ENCODE measurements at regions not wholly inside any gene's neighbourhood (a gene's known extent, or its start where the extent isn't known, plus 50 kb on each side); places are given as distances from the start of the nearest gene placed in this dataset.
"Not testable (repeated sequence)": the region's sequence is repeated elsewhere in the genome, so short reads cannot be mapped to it uniquely, and the experiment has no call there.

DNA sequence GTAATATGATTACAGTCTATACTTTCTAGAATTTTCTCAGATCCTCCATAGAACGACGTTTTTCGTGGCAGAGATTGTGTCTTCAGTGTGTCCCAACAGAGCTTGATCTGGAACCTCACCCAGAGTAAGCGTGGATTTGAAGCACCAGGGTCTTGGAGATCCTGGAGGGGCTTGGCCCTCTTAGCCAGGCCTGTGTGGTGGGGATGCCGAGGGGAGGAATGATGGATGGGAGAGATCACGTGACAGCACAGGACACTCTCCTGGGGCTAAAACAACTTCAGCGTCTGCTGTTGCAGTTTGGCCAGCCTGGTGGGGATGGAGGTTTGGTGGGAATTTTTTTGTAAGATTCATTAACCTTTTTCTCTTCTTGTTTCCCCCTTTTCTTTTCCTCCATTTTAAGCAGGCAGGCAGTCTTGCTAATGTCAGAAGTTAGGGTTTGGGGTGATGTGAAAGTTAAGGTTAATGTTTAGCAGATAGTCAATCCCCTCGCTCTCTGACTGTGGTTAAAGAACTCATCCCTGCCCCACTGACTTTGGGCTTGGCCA is 100.7 kb upstream of the SULF2 start:
- WGBS, 4 donors, result 74 to 78% (median 75%) methylated on average over 8 of the region's 8 CpGs
- peaks cover 0 to 11% (median 2%) of the 10 kb centered on the region in 9 donors for H3K27me3 ChIP-seq
- intact Hi-C loops (cut with DNase I), result no loop called here

DNA sequence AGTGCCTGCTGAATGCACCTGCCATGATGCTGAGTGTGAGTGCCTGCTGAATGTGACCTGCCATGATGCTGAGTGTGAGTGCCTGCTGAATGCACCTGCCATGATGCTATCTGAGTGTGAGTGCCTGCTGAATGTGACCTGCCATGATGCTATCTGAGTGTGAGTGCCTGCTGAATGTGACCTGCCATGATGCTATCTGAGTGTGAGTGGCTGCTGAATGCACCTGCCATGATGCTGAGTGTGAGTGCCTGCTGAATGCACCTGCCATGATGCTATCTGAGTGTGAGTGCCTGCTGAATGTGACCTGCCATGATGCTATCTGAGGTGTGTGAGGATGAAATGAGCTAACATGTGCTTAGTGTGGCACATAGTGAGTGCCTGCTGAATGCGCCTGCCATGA is 98.7 kb upstream of the SULF2 start:
- H3K4me1 ChIP-seq; DNase-seq; H3K4me3 ChIP-seq; H3K9me3 ChIP-seq; intact Hi-C loops (cut with DNase I); H3K27ac ChIP-seq; H3K36me3 ChIP-seq; ATAC-seq: not testable (repeated sequence)
- WGBS, 4 donors, result 43 to 98% (median 63%) methylated on average over 1 of the region's 1 CpG
- H3K27me3 ChIP-seq, result peaks cover 0 to 11% (median 0%) of the 10 kb centered on the region in 9 donors

More for the DNA sequence above, 100.7 kb upstream of the SULF2 start:
- ATAC-seq, result no peak
- no peaks in the 10 kb centered on the region for H3K4me1 ChIP-seq
- H3K4me3 ChIP-seq, result no peak overlapping the region
- no peaks in the 10 kb centered on the region for H3K9me3 ChIP-seq
- DNase-seq, result no peak
- H3K27ac ChIP-seq, result no peak overlapping the region
- no peaks in the 10 kb centered on the region for H3K36me3 ChIP-seq
- TF ChIP-seq POLR2A (IDR thresholded peaks at IDR 0.05), result no peak
- no peak for TF ChIP-seq CTCF (IDR thresholded peaks at IDR 0.05)

- Histone ChIP-seq H3K4me1 (peaks cover 0 to 4% (median 0%) of the 10 kb centered on the region in 12 donors), H3K27ac (no peak overlapping the region), H3K4me3 (no peak overlapping the region), H3K27me3 (peaks cover 0 to 9% (median 0%) of the 10 kb centered on the region in 9 donors), H3K9me3 (no peaks in the 10 kb centered on the region), H3K36me3 (no peaks in the 10 kb centered on the region)
- WGBS, 4 donors, result 65 to 80% (median 76%) methylated on average over 5 of the region's 5 CpGs
- ATAC-seq (no peak), DNase-seq (no peak)
- TF ChIP-seq POLR2A (IDR thresholded peaks at IDR 0.05) (no peak), CTCF (IDR thresholded peaks at IDR 0.05) (no peak)
- intact Hi-C loops (cut with DNase I), result no loop called here
Observed at GRCh38 chr20:47883186-47883585, 97.9 kb upstream of the SULF2 start.

DNA sequence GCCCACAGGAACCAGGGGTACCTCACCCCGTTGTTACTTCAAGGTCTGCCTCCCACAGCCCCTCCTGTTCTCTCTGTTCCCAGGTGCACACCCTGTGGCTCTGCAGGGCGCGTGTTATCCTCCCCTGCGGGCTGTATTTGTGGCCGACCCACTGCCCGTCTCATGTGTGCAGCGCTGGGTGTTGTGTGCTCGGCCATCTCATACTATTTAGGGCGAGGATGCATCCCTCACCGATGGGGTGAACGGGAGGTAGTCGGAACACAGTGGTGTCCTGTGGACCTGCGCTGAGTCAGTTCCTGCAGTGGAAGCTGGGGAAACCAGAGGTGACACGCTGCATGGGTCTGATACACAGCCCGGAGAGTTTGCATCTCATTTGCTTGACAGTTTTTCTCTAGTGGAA is 94.5 kb upstream of the SULF2 start:
- H3K27ac ChIP-seq, result no peak overlapping the region
- no peaks in the 10 kb centered on the region for H3K36me3 ChIP-seq
- H3K27me3 ChIP-seq, result no peaks in the 10 kb centered on the region
- intact Hi-C loops (cut with DNase I), result no loop called here
- no peaks in the 10 kb centered on the region for H3K9me3 ChIP-seq
- no peak for ATAC-seq
- no peak for DNase-seq
- H3K4me3 ChIP-seq, result no peak overlapping the region
- peaks cover 0 to 4% (median 0%) of the 10 kb centered on the region in 12 donors for H3K4me1 ChIP-seq
- TF ChIP-seq CTCF (IDR thresholded peaks at IDR 0.05) (no peak), POLR2A (IDR thresholded peaks at IDR 0.05) (no peak)
- WGBS, 4 donors, result 93 to 97% (median 96%) methylated on average over 15 of the region's 15 CpGs

DNA sequence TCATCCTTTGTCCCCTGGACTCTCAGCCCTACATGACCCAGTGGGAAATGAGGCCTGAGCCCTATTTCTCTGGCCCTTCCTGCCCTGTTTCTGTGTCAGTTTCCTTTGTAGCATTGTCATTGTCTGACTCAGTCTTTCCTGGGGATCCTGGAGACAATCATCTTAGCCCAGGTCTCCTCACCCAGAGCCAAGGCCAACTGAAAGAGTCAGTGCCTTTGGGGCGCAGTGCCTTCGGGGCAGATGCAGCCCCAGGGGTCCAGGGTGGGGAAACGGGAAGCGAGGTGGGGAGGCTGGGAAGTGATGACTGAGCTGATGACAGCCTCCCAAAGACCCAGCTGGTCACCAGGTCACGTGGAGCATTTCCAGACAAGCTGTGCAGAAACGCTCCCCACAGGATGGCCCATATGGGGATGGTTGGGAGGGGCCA is 93.3 kb upstream of the SULF2 start:
- DNase-seq, result no peak
- H3K4me3 ChIP-seq, result no peak overlapping the region
- intact Hi-C loops (cut with DNase I), result no loop called here
- no peaks in the 10 kb centered on the region for H3K36me3 ChIP-seq
- no peaks in the 10 kb centered on the region for H3K27me3 ChIP-seq
- no peak overlapping the region for H3K27ac ChIP-seq
- TF ChIP-seq CTCF (IDR thresholded peaks at IDR 0.05) (no peak), POLR2A (IDR thresholded peaks at IDR 0.05) (no peak)
- no peaks in the 10 kb centered on the region for H3K9me3 ChIP-seq
- H3K4me1 ChIP-seq, result peaks cover 0 to 4% (median 0%) of the 10 kb centered on the region in 12 donors
- 30 to 45% (median 35%) methylated on average over 5 to 6 of the region's 6 CpGs for WGBS, 4 donors
- ATAC-seq, result peak in 3 of 4 donors; percentile 56 to 72 (median 59)
